Vagina (tissue), 2 donors: ENCODE measurements at regions not wholly inside any gene's neighbourhood (a gene's known extent, or its start where the extent isn't known, plus 50 kb on each side); places are given as distances from the start of the nearest gene placed in this dataset.

ENCODE experiments used
- CTCF ChIP-seq, 3 experiments: fragments of 450-650 bp in 2 of 3; fragments of 200-600 bp in 1 of 3; sonication (generic) in 1 of 3; IDR thresholded peaks; one replicate each; pipeline ENCODE4 v1.5.1; 2017 to 2019; ENCODE audit warnings: antibody characterized with exemption in 3 of 3, mild to moderate bottlenecking in 2 of 3, moderate library complexity in 2 of 3
- POLR2AphosphoS5 ChIP-seq, 2 donors: sonication (generic); formaldehyde crosslinking; IDR thresholded peaks; one replicate each; pipeline ENCODE4 v1.9.0; 2017; ENCODE audit warnings: antibody characterized with exemption in 2 of 2, mild to moderate bottlenecking in 2 of 2, low read depth in 1 of 2; ENCODE audit not compliant: insufficient read depth in 1 of 2

DNA sequence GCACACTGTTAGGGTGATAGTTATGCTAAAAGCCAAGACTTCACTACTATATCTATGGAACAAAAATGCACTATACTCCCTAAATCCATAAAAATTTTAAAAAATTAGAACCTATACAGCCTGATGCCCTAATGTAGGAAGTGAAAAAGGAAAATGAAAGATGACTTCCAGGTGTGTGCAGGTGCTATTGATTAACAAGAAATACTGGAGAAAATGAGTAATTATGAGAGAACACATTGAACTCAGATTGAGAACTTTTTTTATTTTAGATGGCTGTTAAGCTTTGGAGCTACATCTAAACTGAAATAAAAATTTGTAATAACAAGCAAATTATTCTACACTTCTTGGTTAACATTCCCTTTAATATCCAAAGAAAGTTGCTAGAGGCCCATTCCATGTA lies 1015.7 kb downstream of the PCDH9 start:
- TF ChIP-seq CTCF (IDR thresholded peaks at IDR 0.05): no peak
- no peak for TF ChIP-seq POLR2AphosphoS5 (IDR thresholded peaks at IDR 0.05; ENCODE audit: insufficient read depth in 1 of 2, low read depth in 1 of 2)
